Tibial nerve (tissue), 4 donors: ENCODE measurements at regions not wholly inside any gene's neighbourhood (a gene's known extent, or its start where the extent isn't known, plus 50 kb on each side); places are given as distances from the start of the nearest gene placed in this dataset.

Experiments used
- DNase-seq, 2 donors: peaks; one replicate each; pipeline ENCODE4 v3.0.0-alpha.2; 2019; ENCODE audit warnings: low spot score in 2 of 2
- H3K27ac ChIP-seq, 4 donors: fragments of 200-600 bp; sonication (generic) in 3 of 4; one replicate each; pipeline ENCODE4 v1.5.1; 2017 to 2019; ENCODE audit warnings: mild to moderate bottlenecking in 1 of 4
- H3K27me3 ChIP-seq, 2 donors: fragments of 200-600 bp; sonication (generic) in 1 of 2; one replicate each; pipeline versions ENCODE4 v1.5.1 to v1.6.0; 2017 to 2019
- H3K36me3 ChIP-seq, 3 donors: fragments of 200-600 bp; sonication (generic); one replicate each; pipeline ENCODE4 v1.5.1; 2018 to 2019
- H3K4me1 ChIP-seq, 4 donors: fragments of 200-600 bp; sonication (generic) in 3 of 4; one replicate each; pipeline ENCODE4 v1.5.1; 2017 to 2019
- H3K4me3 ChIP-seq, 4 donors: fragments of 200-600 bp; sonication (generic) in 3 of 4; one replicate each; pipeline ENCODE4 v1.5.1; 2017 to 2019; ENCODE audit warnings: mild to moderate bottlenecking in 1 of 4, moderate library complexity in 1 of 4
- H3K9me3 ChIP-seq, 4 donors: fragments of 200-600 bp; sonication (generic) in 3 of 4; one replicate each; pipeline ENCODE4 v1.5.1; 2017 to 2019
- EP300 ChIP-seq, 2 donors: sonication (generic); formaldehyde crosslinking; IDR thresholded peaks; one replicate each; pipeline ENCODE4 v1.6.1; 2017; ENCODE audit warnings: antibody characterized with exemption in 2 of 2, mild to moderate bottlenecking in 1 of 2
- POLR2A ChIP-seq, 2 donors: fragments of 450-650 bp; IDR thresholded peaks; one replicate each; pipeline ENCODE4 v1.6.1; 2017; ENCODE audit warnings: antibody characterized with exemption in 2 of 2, mild to moderate bottlenecking in 2 of 2, moderate library complexity in 2 of 2
- WGBS, 2 donors: methylation state at CpG; one replicate each; pipeline ENCODE4 v1.1.5; 2018; 5-methylcytosine and 5-hydroxymethylcytosine counted together
- TF ChIP-seq, protein P1 (sequence below), 5 experiments: fragments of 200-600 bp in 3 of 5; fragments of 450-650 bp in 2 of 5; sonication (generic) in 3 of 5; IDR thresholded peaks; one replicate each; pipeline ENCODE4 v1.5.1; 2016 to 2019; ENCODE audit warnings: antibody characterized with exemption in 5 of 5, mild to moderate bottlenecking in 3 of 5, moderate library complexity in 2 of 5

- no peak for TF ChIP-seq POLR2A (IDR thresholded peaks at IDR 0.05)
- TF ChIP-seq, protein P1, sequence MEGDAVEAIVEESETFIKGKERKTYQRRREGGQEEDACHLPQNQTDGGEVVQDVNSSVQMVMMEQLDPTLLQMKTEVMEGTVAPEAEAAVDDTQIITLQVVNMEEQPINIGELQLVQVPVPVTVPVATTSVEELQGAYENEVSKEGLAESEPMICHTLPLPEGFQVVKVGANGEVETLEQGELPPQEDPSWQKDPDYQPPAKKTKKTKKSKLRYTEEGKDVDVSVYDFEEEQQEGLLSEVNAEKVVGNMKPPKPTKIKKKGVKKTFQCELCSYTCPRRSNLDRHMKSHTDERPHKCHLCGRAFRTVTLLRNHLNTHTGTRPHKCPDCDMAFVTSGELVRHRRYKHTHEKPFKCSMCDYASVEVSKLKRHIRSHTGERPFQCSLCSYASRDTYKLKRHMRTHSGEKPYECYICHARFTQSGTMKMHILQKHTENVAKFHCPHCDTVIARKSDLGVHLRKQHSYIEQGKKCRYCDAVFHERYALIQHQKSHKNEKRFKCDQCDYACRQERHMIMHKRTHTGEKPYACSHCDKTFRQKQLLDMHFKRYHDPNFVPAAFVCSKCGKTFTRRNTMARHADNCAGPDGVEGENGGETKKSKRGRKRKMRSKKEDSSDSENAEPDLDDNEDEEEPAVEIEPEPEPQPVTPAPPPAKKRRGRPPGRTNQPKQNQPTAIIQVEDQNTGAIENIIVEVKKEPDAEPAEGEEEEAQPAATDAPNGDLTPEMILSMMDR (IDR thresholded peaks at IDR 0.05), result no peak
- TF ChIP-seq EP300 (IDR thresholded peaks at IDR 0.05), result no peak
- no peak for DNase-seq
- peaks cover 0 to 4% (median 0%) of the 10 kb centered on the region in 4 donors for H3K4me1 ChIP-seq
- H3K9me3 ChIP-seq, result no peaks in the 10 kb centered on the region
- H3K36me3 ChIP-seq, result no peaks in the 10 kb centered on the region
- H3K4me3 ChIP-seq, result no peak overlapping the region
- WGBS, 2 donors, result 53 to 64% methylated on average over 2 of the region's 2 CpGs
- H3K27me3 ChIP-seq, result no peaks in the 10 kb centered on the region
- no peak overlapping the region for H3K27ac ChIP-seq
Observed at GRCh38 chr3:94694894-94695293, 632.0 kb downstream of the NSUN3 start.

GRCh38 chr3:94704467-94704866 is 641.6 kb downstream of the NSUN3 start:
- no peak overlapping the region for H3K27ac ChIP-seq
- H3K9me3 ChIP-seq, result peaks cover 0 to 4% (median 0%) of the 10 kb centered on the region in 4 donors
- H3K27me3 ChIP-seq, result no peaks in the 10 kb centered on the region
- no peak for DNase-seq
- no peaks in the 10 kb centered on the region for H3K4me1 ChIP-seq
- no peak overlapping the region for H3K4me3 ChIP-seq
- 54 to 59% methylated on average over 3 of the region's 3 CpGs for WGBS, 2 donors
- no peaks in the 10 kb centered on the region for H3K36me3 ChIP-seq
- TF ChIP-seq, protein P1 (IDR thresholded peaks at IDR 0.05), result no peak
- TF ChIP-seq POLR2A (IDR thresholded peaks at IDR 0.05) (no peak), EP300 (IDR thresholded peaks at IDR 0.05) (no peak)

DNA sequence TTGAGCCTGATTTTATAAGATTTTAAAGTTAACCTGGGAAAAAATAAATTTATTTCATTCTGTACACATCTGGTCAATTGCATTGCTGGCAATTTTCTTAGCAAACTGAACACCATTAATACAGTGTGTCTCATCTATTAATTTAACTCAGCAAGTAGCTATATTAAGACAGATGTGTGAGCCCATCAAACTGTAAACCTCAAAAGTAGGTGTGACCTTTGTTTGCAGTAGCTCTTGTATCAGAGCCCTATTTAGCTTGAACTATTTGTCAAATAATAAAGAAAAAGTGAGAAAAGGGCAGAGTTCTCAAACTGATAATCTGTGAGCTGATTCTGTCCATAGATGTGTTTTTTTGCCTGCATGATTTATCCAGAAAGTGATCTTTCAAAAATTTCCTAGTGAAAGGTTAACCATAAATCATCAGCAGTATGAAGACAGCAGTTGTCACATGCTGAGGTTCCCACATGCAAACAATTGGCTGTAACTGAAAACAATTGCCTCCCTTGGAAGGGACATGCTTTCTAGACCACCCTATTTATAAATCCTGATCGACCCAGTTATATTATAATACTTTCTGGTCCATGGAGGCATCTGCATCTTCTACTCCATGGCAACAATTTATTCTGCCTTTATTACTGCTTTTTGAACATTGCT is 646.5 kb downstream of the NSUN3 start:
- H3K27me3 ChIP-seq, result no peaks in the 10 kb centered on the region
- TF ChIP-seq POLR2A (IDR thresholded peaks at IDR 0.05), result no peak
- DNase-seq, result no peak
- peaks cover 0 to 4% (median 0%) of the 10 kb centered on the region in 4 donors for H3K9me3 ChIP-seq
- H3K27ac ChIP-seq, result no peak overlapping the region
- H3K4me3 ChIP-seq, result no peak overlapping the region
- H3K4me1 ChIP-seq, result no peaks in the 10 kb centered on the region
- 40 to 53% methylated on average over 1 of the region's 1 CpG for WGBS, 2 donors
- H3K36me3 ChIP-seq, result no peaks in the 10 kb centered on the region

GRCh38 chr3:94714194-94714593 is 651.3 kb downstream of the NSUN3 start:
- Histone ChIP-seq H3K4me3 (no peak overlapping the region), H3K36me3 (no peaks in the 10 kb centered on the region), H3K27me3 (no peaks in the 10 kb centered on the region), H3K4me1 (no peaks in the 10 kb centered on the region), H3K9me3 (no peaks in the 10 kb centered on the region), H3K27ac (no peak overlapping the region)
- TF ChIP-seq, protein P1 (IDR thresholded peaks at IDR 0.05), result no peak
- TF ChIP-seq POLR2A (IDR thresholded peaks at IDR 0.05) (no peak), EP300 (IDR thresholded peaks at IDR 0.05) (no peak)
- DNase-seq, result no peak

- no peaks in the 10 kb centered on the region for H3K9me3 ChIP-seq
- no peak overlapping the region for H3K27ac ChIP-seq
- no peak overlapping the region for H3K4me3 ChIP-seq
- H3K27me3 ChIP-seq, result no peaks in the 10 kb centered on the region
- 75 to 80% methylated on average over 2 of the region's 2 CpGs for WGBS, 2 donors
- DNase-seq, result no peak
- no peaks in the 10 kb centered on the region for H3K4me1 ChIP-seq
- no peaks in the 10 kb centered on the region for H3K36me3 ChIP-seq
- TF ChIP-seq, protein P1 (IDR thresholded peaks at IDR 0.05), result peak in 2 of 5 experiments; percentile 8 to 16
- TF ChIP-seq POLR2A (IDR thresholded peaks at IDR 0.05), result no peak
- TF ChIP-seq EP300 (IDR thresholded peaks at IDR 0.05), result no peak
Observed at GRCh38 chr3:94716326-94717018, 653.6 kb downstream of the NSUN3 start.
